GM18861 (cell line): ENCODE measurements at regions not wholly inside any gene's neighbourhood (a gene's known extent, or its start where the extent isn't known, plus 50 kb on each side); places are given as distances from the start of the nearest gene placed in this dataset.

Source experiments
- ATAC-seq: cut with Tn5 transposase; IDR thresholded peaks from one replicate; pipeline ENCODE4 v1.9.1; 2021; ENCODE audit not compliant: unreplicated experiment

GRCh38 chr2:21386666-21387065 is 262.9 kb downstream of the TDRD15 start:
- no peak for ATAC-seq

DNA sequence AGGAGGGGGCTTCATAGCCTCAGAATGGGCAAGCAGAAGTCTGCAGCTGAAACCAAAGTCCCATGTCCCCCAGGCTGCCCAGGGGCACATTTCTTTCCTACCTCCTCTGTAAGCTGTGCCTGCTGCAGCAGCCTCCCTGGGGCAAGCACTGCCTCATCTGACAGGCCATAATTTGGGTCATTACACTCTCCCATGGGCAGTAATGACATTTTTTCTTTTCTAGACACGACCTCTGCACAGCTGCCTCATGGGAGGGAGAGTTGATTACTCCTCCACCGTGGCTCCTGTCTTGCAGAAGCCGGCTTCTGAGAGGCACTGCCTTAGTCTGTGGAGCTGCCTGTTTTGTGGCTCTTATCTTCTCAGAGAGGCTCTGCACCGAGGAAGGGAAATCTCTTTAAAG is 268.9 kb downstream of the TDRD15 start:
- no peak for ATAC-seq

- ATAC-seq: no peak
Observed at GRCh38 chr2:21393173-21393572, 269.4 kb downstream of the TDRD15 start.

- no peak for ATAC-seq
Observed at GRCh38 chr2:21395366-21395765, 271.6 kb downstream of the TDRD15 start.

DNA sequence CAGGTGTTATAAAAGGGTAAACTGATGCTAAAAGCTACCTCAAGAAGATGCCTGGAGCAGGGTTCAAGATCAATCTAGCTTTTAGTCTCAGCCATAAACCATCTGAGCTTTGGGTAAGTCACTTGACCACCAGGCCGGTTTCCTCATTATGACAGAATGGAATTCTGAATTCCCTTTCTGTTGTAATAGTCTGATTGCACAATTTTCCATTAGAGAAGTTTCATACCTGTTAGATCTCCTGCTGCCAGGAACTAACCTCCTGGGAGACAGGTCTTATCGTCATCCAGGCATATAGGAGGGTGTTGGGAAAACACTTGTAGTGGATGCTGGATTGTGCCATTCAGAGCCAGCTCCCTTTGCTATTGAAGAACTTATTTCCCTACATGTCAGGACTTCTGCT is 272.5 kb downstream of the TDRD15 start:
- no peak for ATAC-seq

DNA sequence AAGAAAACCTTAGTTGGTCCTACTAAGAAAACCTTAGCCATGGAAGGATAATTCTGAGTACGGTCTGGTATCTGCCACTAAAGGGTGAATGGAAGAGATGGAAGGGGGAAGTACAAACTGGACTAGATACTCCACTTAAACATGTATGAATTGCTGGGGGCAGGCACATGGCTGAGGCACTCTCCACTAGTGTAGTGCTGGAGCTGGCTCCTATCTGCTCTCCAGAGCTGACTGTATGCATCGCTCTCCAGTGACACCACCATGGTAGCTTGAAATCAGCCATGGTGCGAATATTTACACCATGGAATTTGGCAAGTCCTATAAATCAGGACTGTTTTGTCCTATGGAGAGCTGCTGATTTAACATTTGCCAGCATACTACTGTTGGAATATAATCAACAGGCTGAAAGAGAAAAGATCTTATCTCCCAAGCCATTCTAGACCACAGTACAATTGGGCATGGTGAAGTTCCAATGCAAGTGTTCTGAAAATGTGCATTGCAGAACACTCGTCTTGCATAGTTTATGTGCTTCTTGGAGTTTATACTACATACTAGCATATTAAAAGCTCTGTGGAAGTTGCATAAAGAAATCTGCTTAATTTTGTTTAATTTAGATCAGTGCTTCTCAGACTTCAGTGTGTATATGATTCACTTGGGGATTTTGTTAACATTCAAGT is 277.4 kb downstream of the TDRD15 start:
- ATAC-seq: no peak

DNA sequence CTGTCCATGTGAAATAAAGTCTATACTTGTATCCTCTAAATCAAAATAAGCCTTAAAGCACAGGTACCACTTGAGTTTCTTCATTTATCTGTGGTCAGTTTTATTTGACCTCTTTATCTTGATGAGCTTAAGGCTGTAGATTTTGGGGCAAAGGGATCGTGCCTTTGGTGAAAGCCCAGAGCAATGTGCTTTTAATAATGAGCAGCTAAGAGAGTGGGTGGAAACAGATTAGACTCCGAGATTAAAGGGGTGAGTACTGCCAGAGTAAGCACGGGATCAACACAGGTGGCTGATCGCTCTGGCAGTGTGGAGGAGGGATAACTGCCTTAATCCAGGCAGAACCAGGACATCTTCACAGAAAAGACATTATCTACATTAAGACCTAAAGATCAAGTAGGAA is 280.4 kb downstream of the TDRD15 start:
- no peak for ATAC-seq

GRCh38 chr2:21404827-21405625 is 281.3 kb downstream of the TDRD15 start:
- no peak for ATAC-seq

- ATAC-seq: no peak
Observed at GRCh38 chr2:21406386-21406785, 282.6 kb downstream of the TDRD15 start.

GRCh38 chr2:21406911-21407310 is 283.1 kb downstream of the TDRD15 start:
- ATAC-seq: no peak

DNA sequence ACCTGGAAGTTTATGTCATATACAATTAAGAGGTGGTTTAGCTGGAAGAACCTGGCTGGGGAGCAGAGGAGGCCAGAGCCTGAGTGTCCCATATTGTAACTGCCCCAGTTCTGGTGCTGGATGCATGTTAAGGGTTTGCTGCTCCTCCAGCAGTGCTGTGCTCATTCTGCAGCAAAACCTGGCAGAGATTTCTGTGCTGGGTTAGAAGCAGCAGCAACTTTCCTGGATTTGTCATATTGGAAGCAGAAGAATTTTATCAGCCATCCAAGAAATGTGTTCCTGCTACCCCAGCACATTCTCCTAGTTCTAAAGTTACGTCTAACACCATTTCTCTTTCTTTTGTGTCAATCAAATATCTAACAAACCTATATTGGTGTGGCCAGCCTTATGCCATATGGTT is 284.1 kb downstream of the TDRD15 start:
- ATAC-seq: no peak

DNA sequence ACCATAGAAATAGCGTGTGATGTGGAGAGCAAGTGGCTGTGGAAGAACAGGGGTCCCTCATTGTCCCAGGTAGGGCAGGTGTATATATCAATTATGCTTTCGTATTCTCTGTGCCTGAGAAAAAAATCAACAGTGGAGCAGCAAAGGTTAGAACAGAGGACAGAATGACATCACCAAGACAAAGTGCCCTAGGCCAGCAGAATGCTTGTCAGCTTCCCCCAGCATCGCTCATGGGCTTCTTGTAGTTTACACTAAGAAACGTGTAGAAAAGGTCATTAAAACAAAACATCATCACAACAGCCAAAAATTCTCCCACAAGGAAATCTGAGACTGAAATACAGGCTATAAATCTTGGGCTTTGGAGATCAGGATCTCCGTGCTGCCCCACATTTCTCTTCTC is 288.0 kb downstream of the TDRD15 start:
- no peak for ATAC-seq

GRCh38 chr2:21412944-21413443 is 289.2 kb downstream of the TDRD15 start:
- no peak for ATAC-seq

DNA sequence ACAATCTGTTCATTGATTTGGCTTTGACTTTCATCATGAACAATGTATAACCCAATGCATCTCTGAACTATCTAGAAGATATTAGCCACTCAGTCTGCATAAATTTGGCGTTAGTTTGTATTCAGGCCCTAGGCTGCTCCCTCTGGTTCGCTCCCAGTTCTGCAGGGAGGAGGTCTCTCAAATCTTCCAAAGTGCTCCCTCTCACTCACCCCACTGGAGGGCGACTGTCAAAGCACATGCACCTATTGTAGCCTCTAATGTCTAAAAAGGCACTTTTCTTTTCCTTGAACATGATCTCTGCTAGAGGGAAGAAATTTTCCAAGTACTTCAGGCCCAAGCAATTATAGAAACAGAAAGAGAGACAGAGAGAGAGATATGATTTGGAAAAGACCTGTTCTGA is 291.5 kb downstream of the TDRD15 start:
- no peak for ATAC-seq

DNA sequence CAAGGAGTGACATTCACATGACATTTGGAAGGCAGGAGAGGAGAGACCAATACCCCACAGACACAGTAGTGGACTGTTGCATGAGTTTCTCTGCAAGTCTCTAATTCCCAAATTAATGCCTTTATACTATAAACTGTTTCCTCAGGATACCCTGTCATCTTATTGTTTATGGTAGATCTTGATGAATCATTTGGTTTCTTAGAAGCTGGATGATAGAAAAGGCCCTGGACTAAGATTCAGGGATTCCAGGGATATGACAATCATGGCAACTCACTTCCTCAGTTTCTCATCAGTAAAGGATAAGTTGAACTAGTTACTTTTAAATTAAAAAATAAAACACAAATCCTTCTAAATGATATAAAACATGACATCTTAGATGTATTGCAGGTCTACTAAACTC is 292.5 kb downstream of the TDRD15 start:
- no peak for ATAC-seq

DNA sequence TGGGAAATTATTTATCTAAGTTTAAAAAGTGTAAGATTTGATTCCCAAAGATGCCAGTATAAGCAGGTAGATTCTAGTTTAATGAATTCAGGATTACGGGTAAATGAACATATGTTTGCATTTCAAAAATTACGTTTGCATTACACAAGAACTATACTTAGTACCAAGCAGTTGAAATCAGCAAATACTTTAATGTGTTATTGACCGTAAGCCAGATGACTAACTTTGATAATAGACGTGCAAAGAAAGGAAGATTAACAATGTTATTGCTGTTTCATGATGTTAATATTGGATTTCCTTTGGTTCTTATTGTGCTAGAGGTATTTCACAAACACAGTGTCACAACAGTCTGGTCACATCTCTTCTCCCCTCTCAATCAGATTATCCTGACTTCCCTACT is 294.7 kb downstream of the TDRD15 start:
- no peak for ATAC-seq

DNA sequence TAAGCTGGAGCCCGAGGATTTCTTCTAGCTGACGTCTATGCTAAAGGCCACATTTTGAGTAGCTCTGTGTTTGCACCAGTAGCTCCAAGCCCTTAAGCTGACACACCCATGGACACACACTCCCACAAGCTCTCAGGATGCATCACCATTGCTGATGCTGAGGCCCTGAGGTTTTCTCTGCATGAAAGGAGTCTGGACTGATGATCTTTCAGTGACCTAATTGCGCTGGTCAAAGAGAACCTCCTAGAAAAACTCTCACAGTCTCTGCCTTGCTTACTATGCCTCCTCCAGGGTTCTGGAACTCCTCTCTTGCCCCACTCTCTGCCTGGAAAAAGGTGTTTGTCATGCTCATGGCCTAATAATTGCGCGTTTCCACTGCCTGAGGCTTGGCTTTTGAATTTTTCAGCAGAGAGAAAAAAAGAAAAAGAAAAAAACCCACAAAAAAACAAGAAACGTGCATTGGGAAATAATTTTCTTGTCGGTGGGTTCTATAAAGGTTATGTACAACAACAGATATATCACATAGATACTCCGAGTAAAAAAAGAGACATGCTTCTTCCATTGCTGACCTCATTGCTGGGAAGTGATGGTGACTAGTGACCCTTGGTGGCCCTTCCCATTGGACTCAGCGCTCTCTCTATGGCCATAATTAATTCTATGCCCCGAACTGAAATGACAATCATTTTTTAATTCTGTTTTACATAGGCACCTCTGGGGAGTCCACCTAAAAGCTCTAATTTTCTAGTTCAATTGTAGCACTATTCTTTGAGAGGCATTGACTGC is 297.0 kb downstream of the TDRD15 start:
- no peak for ATAC-seq

DNA sequence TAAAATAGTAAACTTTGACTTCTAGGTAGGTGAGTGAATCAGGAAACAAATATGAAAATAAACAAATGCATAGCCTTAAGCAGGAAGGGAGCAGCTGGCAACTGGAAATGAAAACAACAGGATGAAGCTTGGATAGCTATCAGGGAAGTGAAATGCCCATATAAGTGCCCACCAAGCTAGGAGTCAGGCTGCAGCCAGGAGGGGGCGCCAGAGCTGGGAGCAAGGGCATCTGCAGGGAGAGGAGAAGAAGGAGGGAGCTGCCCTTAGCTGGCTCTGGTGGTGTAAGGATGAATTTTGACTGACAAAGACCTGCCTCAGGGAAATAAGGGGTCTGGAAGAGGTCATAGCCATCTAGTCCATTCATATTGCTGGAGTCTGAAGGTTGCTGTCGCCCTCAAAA is 298.3 kb downstream of the TDRD15 start:
- no peak for ATAC-seq

DNA sequence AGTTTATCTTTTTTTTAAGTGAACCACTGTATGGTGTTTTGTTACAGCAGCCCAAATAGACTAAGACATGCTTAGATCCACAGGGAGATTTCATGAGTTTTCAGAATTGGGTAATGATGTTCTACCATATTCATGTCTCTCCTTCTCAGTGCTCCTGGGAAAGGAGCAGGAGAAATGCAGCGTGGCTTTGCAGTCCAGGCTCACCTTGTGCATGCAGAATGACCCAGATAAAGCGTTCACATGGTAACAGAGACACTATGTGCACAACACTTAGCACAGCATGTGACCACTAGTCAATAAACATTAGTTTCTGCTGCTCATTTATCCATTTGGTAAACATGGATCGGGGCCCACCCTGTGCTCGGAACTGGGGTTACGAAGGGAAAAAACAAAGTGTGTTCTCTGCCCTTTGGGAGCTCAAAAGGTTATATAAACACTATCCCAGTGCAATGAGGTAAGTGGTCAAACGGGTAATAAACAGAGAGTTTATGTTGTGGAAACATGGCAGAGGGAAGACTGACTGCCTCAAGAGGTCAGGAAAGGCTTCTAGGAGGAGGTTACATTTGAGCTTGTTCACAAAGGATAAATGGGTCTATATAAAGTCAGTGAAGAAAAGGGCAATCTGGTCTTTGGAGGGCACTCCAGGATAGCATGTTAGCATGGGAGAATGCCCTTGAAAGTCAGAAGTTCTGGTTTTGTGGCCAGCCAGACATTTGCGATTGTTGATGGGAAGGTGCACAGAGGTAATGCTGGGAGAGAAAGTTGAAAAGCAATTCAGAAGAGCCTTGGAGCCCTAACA is 299.2 kb downstream of the TDRD15 start:
- ATAC-seq: no peak

DNA sequence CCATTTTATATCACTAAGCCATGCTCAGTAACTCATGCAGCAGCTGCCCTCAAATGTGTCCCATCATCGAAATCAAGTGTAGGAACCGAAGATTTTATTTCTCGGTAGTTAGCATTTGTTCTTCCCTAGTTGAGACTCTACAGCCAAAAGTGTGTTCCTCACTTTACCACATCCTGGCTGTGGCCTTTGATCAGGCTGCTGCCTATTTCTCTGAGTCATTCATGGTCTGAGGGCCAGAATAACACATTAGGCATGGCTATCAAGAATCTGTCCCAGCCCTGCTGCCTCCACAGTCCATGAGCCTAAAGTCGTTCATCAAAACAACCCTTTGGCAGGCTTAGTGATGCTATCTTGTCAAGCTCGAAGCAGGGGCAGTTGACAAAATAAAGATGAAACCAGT is 300.1 kb downstream of the TDRD15 start:
- ATAC-seq: no peak

- no peak for ATAC-seq
Observed at GRCh38 chr2:21424375-21424774, 300.6 kb downstream of the TDRD15 start.
